PC-9 (cell line): ENCODE measurements at regions not wholly inside any gene's neighbourhood (a gene's known extent, or its start where the extent isn't known, plus 50 kb on each side); places are given as distances from the start of the nearest gene placed in this dataset.

Experiments
- BruUV-seq: library from RNA; stranded (reverse); fragments of 400-500 nt; replicated peaks from 2 replicates; lab custom pipeline; 2021; lab: Mats Ljungman, UMichigan
- CTCF ChIA-PET: fragments of 300-600 bp; sonication (Branson Sonifier 250); formaldehyde crosslinking; loops from one replicate; lab custom pipeline; 2022; ENCODE audit warnings: antibody characterized with exemption; lab: Charles Lee
- POLR2A ChIA-PET: fragments of 300-600 bp; sonication (Branson Sonifier 250); formaldehyde crosslinking; loops from one replicate; lab custom pipeline; 2022; ENCODE audit warnings: antibody characterized with exemption; ENCODE audit not compliant: unreplicated experiment; lab: Charles Lee
- DNase-seq, 2 experiments: peaks; one replicate each; pipeline versions ENCODE4 v3.0.0 to v3.0.0-alpha.2; 2015 to 2022; ENCODE audit warnings: mixed read lengths in 1 of 2
- H2AFZ ChIP-seq: fragments of 200-600 bp; sonication (generic); 2 replicates; pipeline ENCODE4 v1.8.1; 2017; ENCODE audit warnings: antibody characterized with exemption
- H3F3A ChIP-seq: fragments of 200-600 bp; sonication (generic); 2 replicates; pipeline ENCODE4 v1.8.1; 2017; ENCODE audit warnings: antibody characterized with exemption, mild to moderate bottlenecking, low read depth; ENCODE audit not compliant: insufficient read depth
- H3K27ac ChIP-seq: fragments of 200-600 bp; sonication (generic); 2 replicates; pipeline ENCODE4 v1.6.1; 2016; ENCODE audit warnings: mixed run types
- H3K27me3 ChIP-seq: fragments of 200-600 bp; sonication (generic); 2 replicates; pipeline ENCODE4 v1.6.1; 2016; ENCODE audit warnings: low read depth, mixed run types; ENCODE audit not compliant: insufficient read depth
- H3K36me3 ChIP-seq: fragments of 200-600 bp; sonication (generic); 2 replicates; pipeline ENCODE4 v1.6.1; 2016; ENCODE audit warnings: low read depth, mixed run types
- H3K4me1 ChIP-seq: fragments of 200-600 bp; sonication (generic); replicated peaks from 2 replicates; pipeline ENCODE4 v1.6.1; 2016; ENCODE audit warnings: mixed run types; ENCODE audit not compliant: insufficient read depth
- H3K4me2 ChIP-seq: fragments of 200-600 bp; sonication (generic); 2 replicates; pipeline ENCODE4 v1.6.1; 2017; ENCODE audit warnings: mixed run types
- H3K4me3 ChIP-seq: fragments of 200-600 bp; sonication (generic); 2 replicates; pipeline ENCODE4 v1.6.1; 2016; ENCODE audit warnings: mixed run types
- H3K79me2 ChIP-seq: fragments of 200-600 bp; sonication (generic); 2 replicates; pipeline ENCODE4 v1.6.1; 2017; ENCODE audit warnings: low read depth, mixed run types
- H3K9me2 ChIP-seq: fragments of 200-600 bp; sonication (generic); 2 replicates; pipeline ENCODE4 v1.8.1; 2017; ENCODE audit warnings: mild to moderate bottlenecking; ENCODE audit not compliant: insufficient read depth
- H3K9me3 ChIP-seq: fragments of 200-600 bp; sonication (generic); 2 replicates; pipeline ENCODE4 v1.8.1; 2016; ENCODE audit warnings: low read depth; ENCODE audit not compliant: insufficient read depth
- H4K20me1 ChIP-seq: fragments of 200-600 bp; sonication (generic); 2 replicates; pipeline ENCODE4 v1.8.1; 2017; ENCODE audit not compliant: insufficient read depth
- CTCF ChIP-seq: fragments of 200-600 bp; sonication (generic); conservative IDR thresholded peaks from 2 replicates; pipeline ENCODE4 v1.6.1; 2017; ENCODE audit warnings: mixed run types, antibody characterized with exemption, mild to moderate bottlenecking, moderate library complexity
- EZH2 ChIP-seq: fragments of 200-600 bp; sonication (generic); IDR thresholded peaks from 2 replicates; pipeline ENCODE4 v1.8.0; 2017; ENCODE audit warnings: antibody characterized with exemption, low read depth
- intact Hi-C: fragments of 100-400 bp; cut with micrococcal nuclease; formaldehyde crosslinking; loops from one replicate; pipeline ENCODE4 v1.10.0; 2022; ENCODE audit not compliant: unreplicated experiment

DNA sequence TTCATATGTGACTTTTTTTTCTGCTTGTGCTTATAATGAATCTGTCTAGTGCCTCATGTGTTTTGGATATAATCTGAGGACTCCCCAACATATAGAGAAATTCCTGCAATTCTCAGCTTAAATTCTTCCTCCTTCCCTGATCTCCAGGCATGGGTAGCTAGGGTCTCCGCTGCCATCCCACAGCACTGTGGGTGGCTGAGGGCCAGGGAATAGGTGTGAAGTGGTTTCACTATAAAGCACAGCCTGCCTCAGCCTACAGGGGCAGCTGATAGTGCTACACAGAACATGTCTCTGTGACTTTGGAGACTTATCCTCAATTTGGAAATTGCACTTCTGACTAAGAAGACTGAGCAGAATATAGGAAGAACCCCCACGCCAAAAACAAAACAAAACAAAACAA lies 137.3 kb upstream of the NABP1 start:
- BruUV-seq: no TSS peak
- Histone ChIP-seq H3K79me2 (no peaks in the 10 kb centered on the region), H3K9me3 (peaks cover 3% of the 10 kb centered on the region; the same call in 1 of the 2 replicates), H2AFZ (no peak overlapping the region), H3K4me1 (no peaks in the 10 kb centered on the region), H3K9me2 (no peaks in the 10 kb centered on the region), H4K20me1 (no peaks in the 10 kb centered on the region), H3K36me3 (no peaks in the 10 kb centered on the region), H3K4me3 (no peak overlapping the region), H3K27me3 (no peaks in the 10 kb centered on the region), H3K4me2 (no peak overlapping the region), H3K27ac (no peak overlapping the region), H3F3A (no peaks in the 10 kb centered on the region)
- DNase-seq: no peak
- ChIA-PET CTCF (interaction anchor here (0.7 kb wide), 1 partner anchor 1809 kb away, joined by 3 read pairs; no protein-coding TSS in a partner anchor), POLR2A (no interaction called here)
- TF ChIP-seq CTCF (no peak), EZH2 (no peak)
- intact Hi-C loops: no loop called here

GRCh38 chr2:191543708-191544107 lies 134.2 kb upstream of the NABP1 start:
- Histone ChIP-seq H3K9me3 (peaks cover 3% of the 10 kb centered on the region; the same call in 1 of the 2 replicates), H3K27ac (no peak overlapping the region), H4K20me1 (no peaks in the 10 kb centered on the region), H3K27me3 (no peaks in the 10 kb centered on the region), H3K36me3 (no peaks in the 10 kb centered on the region), H3K4me1 (no peaks in the 10 kb centered on the region), H3F3A (no peaks in the 10 kb centered on the region), H3K9me2 (no peaks in the 10 kb centered on the region), H2AFZ (no peak overlapping the region), H3K4me2 (no peak overlapping the region), H3K79me2 (no peaks in the 10 kb centered on the region), H3K4me3 (no peak overlapping the region)
- ChIA-PET CTCF (no interaction called here), POLR2A (no interaction called here)
- intact Hi-C loops: no loop called here
- TF ChIP-seq CTCF (no peak), EZH2 (no peak)
- no TSS peak for BruUV-seq
- DNase-seq: no peak

GRCh38 chr2:191544461-191545062 lies 133.4 kb upstream of the NABP1 start:
- TF ChIP-seq CTCF: no peak
- no peak for TF ChIP-seq EZH2
- Histone ChIP-seq H3K4me1 (no peaks in the 10 kb centered on the region), H3K27ac (no peak overlapping the region), H3K4me3 (no peak overlapping the region), H4K20me1 (no peaks in the 10 kb centered on the region), H3K9me3 (peaks cover 3% of the 10 kb centered on the region; the same call in 1 of the 2 replicates), H2AFZ (no peak overlapping the region), H3F3A (no peaks in the 10 kb centered on the region), H3K36me3 (no peaks in the 10 kb centered on the region), H3K27me3 (no peaks in the 10 kb centered on the region), H3K79me2 (no peaks in the 10 kb centered on the region), H3K4me2 (no peak overlapping the region), H3K9me2 (no peaks in the 10 kb centered on the region)
- CTCF ChIA-PET: interaction anchor here (0.6 kb wide), 1 partner anchor 624 kb away, joined by 4 read pairs; no protein-coding TSS in a partner anchor
- DNase-seq: no peak
- BruUV-seq: no TSS peak
- intact Hi-C loops: no loop called here
- POLR2A ChIA-PET: no interaction called here
